Sigmoid colon (tissue), 6 donors: ENCODE measurements at regions not wholly inside any gene's neighbourhood (a gene's known extent, or its start where the extent isn't known, plus 50 kb on each side); places are given as distances from the start of the nearest gene placed in this dataset.
A peak's percentile ranks its signal among the peaks of the same experiment; 100 is the strongest.

Experiments
- DNase-seq: peaks from one replicate; pipeline ENCODE4 v3.0.0-alpha.2; 2019
- H3K27ac ChIP-seq, 4 donors: fragments of 200-600 bp; sonication (generic); one replicate each; pipeline ENCODE4 v1.5.1; 2016 to 2019; ENCODE audit warnings: mild to moderate bottlenecking in 1 of 4
- H3K27me3 ChIP-seq, 3 donors: fragments of 200-600 bp; sonication (generic); one replicate each; pipeline ENCODE4 v1.5.1; 2019; ENCODE audit warnings: mild to moderate bottlenecking in 1 of 3
- H3K36me3 ChIP-seq, 4 donors: fragments of 200-600 bp; sonication (generic); one replicate each; pipeline ENCODE4 v1.5.1; 2016 to 2019
- H3K4me1 ChIP-seq, 4 donors: fragments of 200-600 bp; sonication (generic); one replicate each; pipeline ENCODE4 v1.5.1; 2017 to 2019
- H3K4me3 ChIP-seq, 4 donors: fragments of 200-600 bp; sonication (generic); one replicate each; pipeline ENCODE4 v1.5.1; 2017 to 2019; ENCODE audit warnings: mild to moderate bottlenecking in 2 of 4, moderate library complexity in 1 of 4
- H3K9me3 ChIP-seq, 4 donors: fragments of 200-600 bp in 3 of 4; sonication (generic) in 3 of 4; one replicate each; pipeline versions ENCODE4 v1.5.1 to v1.6.1; 2013 to 2019
- CTCF ChIP-seq, 4 experiments: fragments of 450-650 bp in 3 of 4; fragments of 200-600 bp in 1 of 4; IDR thresholded peaks; one replicate each; pipeline ENCODE4 v1.5.1; 2016 to 2019; ENCODE audit warnings: antibody characterized with exemption in 4 of 4, mild to moderate bottlenecking in 3 of 4, moderate library complexity in 2 of 4
- EP300 ChIP-seq, 4 donors: sonication (generic); formaldehyde crosslinking; IDR thresholded peaks; one replicate each; pipeline ENCODE4 v1.6.1; 2017; ENCODE audit warnings: antibody characterized with exemption in 4 of 4
- POLR2A ChIP-seq, 2 donors: fragments of 450-650 bp; IDR thresholded peaks; one replicate each; pipeline ENCODE4 v1.6.1; 2016; ENCODE audit warnings: antibody characterized with exemption in 2 of 2, mild to moderate bottlenecking in 2 of 2, moderate library complexity in 2 of 2
- POLR2AphosphoS5 ChIP-seq, 4 donors: sonication (generic); formaldehyde crosslinking; IDR thresholded peaks; one replicate each; pipeline ENCODE4 v1.6.1; 2017; ENCODE audit warnings: antibody characterized with exemption in 4 of 4
- WGBS, 2 donors: extraction: QIAGEN DNeasy Blood & Tissue Kit; methylation state at CpG; one replicate each; pipeline ENCODE4 v1.1.7; 2013; 5-methylcytosine and 5-hydroxymethylcytosine counted together
- intact Hi-C: fragments of 100-400 bp; cut with DNase I; formaldehyde crosslinking; loops from one replicate; pipeline ENCODE4 v1.15.1; 2023
- donor health status: healthy with polysubstance abuse.
- donor health status: healthy.

DNA sequence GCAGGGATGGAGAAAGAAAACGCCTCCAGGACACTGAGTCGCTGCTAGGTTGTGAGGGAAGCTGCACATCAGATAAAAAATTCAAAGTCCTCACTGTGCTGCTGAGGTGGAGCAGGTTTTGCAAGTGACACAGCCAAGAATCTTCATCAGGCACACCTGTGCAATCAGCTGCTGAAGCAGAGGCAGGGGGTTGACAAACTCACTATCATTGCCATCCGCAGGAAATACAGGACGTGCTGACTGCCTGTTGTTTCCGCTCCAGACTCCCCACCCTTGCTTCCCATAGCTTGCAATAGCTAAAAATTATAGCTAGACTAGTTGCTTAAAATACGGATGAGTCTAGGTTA lies 147.8 kb upstream of the FHL2 start:
- H3K4me1 ChIP-seq = no peaks in the 10 kb centered on the region
- no peak overlapping the region for H3K27ac ChIP-seq
- H3K36me3 ChIP-seq = no peaks in the 10 kb centered on the region
- DNase-seq = no peak
- no peaks in the 10 kb centered on the region for H3K9me3 ChIP-seq
- intact Hi-C loops = no loop called here
- 54 to 58% methylated on average over 6 of the region's 6 CpGs for WGBS, 2 donors
- TF ChIP-seq EP300 (IDR thresholded peaks at IDR 0.05) = no peak
- no peak for TF ChIP-seq POLR2AphosphoS5 (IDR thresholded peaks at IDR 0.05)
- TF ChIP-seq CTCF (IDR thresholded peaks at IDR 0.05) = no peak
- TF ChIP-seq POLR2A (IDR thresholded peaks at IDR 0.05) = no peak
- H3K27me3 ChIP-seq = peaks cover 0 to 8% (median 0%) of the 10 kb centered on the region in 3 donors
- no peak overlapping the region for H3K4me3 ChIP-seq

- TF ChIP-seq CTCF (IDR thresholded peaks at IDR 0.05) (peak; percentile 22 to 69 (median 60)), POLR2A (IDR thresholded peaks at IDR 0.05) (no peak), EP300 (IDR thresholded peaks at IDR 0.05) (no peak)
- Histone ChIP-seq H3K9me3 (no peaks in the 10 kb centered on the region), H3K4me1 (no peaks in the 10 kb centered on the region), H3K27ac (no peak overlapping the region), H3K27me3 (peaks cover 0 to 8% (median 0%) of the 10 kb centered on the region in 3 donors), H3K36me3 (no peaks in the 10 kb centered on the region), H3K4me3 (no peak overlapping the region)
- 32 to 35% methylated on average over 11 of the region's 11 CpGs for WGBS, 2 donors
- DNase-seq = no peak
- intact Hi-C loops = no loop called here
Observed at GRCh38 chr2:105545730-105546627, 147.1 kb upstream of the FHL2 start.

GRCh38 chr2:105544591-105545377 lies 145.9 kb upstream of the FHL2 start:
- Histone ChIP-seq H3K27ac (no peak overlapping the region), H3K4me3 (no peak overlapping the region), H3K4me1 (no peaks in the 10 kb centered on the region), H3K27me3 (peaks cover 0 to 5% (median 0%) of the 10 kb centered on the region in 3 donors), H3K36me3 (no peaks in the 10 kb centered on the region), H3K9me3 (no peaks in the 10 kb centered on the region)
- intact Hi-C loops = loop anchor here (5.0 kb wide), 1 partner anchor 177 kb away; no protein-coding TSS in a partner anchor
- 80 to 90% methylated on average over 12 of the region's 12 CpGs for WGBS, 2 donors
- TF ChIP-seq EP300 (IDR thresholded peaks at IDR 0.05) (no peak), POLR2A (IDR thresholded peaks at IDR 0.05) (no peak), POLR2AphosphoS5 (IDR thresholded peaks at IDR 0.05) (no peak)
- DNase-seq = no peak

- 78 to 86% methylated on average over 13 of the region's 13 CpGs for WGBS, 2 donors
- intact Hi-C loops = loop anchor here (5.0 kb wide), 1 partner anchor 174 kb away; no protein-coding TSS in a partner anchor
- H3K36me3 ChIP-seq = no peaks in the 10 kb centered on the region
- H3K4me3 ChIP-seq = no peak overlapping the region
- TF ChIP-seq POLR2AphosphoS5 (IDR thresholded peaks at IDR 0.05) (no peak), CTCF (IDR thresholded peaks at IDR 0.05) (no peak), EP300 (IDR thresholded peaks at IDR 0.05) (no peak)
- no peak overlapping the region for H3K27ac ChIP-seq
- H3K27me3 ChIP-seq = peaks cover 0 to 14% (median 0%) of the 10 kb centered on the region in 3 donors
- DNase-seq = no peak
- no peaks in the 10 kb centered on the region for H3K9me3 ChIP-seq
- no peaks in the 10 kb centered on the region for H3K4me1 ChIP-seq
Observed at GRCh38 chr2:105541189-105542050, 142.6 kb upstream of the FHL2 start.
